ENCODE measurements at regions not wholly inside any gene's neighbourhood (a gene's known extent, or its start where the extent isn't known, plus 50 kb on each side); places are given as distances from the start of the nearest gene placed in this dataset.
"Not testable (repeated sequence)": the region's sequence is repeated elsewhere in the genome, so short reads cannot be mapped to it uniquely, and the experiment has no call there.

GRCh38 chr1:147103416-147104155 lies 68.7 kb downstream of the PRKAB2 start:
- H3K9ac ChIP-seq (replicated peaks; ENCODE audit: extremely low read depth, insufficient read depth, low read length); H3K4me3 ChIP-seq (replicated peaks in 1 of 3; ENCODE audit: insufficient read depth in 1 of 3, low read depth in 1 of 3, low read length in 3 of 3); dilution Hi-C loops (cut with MboI; ENCODE audit: extremely low pct_ligation_motif_present, low sequenced_read_pairs); BruUV-seq (replicated peaks); H4K20me1 ChIP-seq (replicated peaks; ENCODE audit: control insufficient read depth, extremely low read depth, insufficient read depth, low read length); intact Hi-C loops (cut with micrococcal nuclease); H3K9me3 ChIP-seq (replicated peaks; ENCODE audit: control insufficient read depth, insufficient read depth, low read length); CTCF ChIA-PET; H2AFZ ChIP-seq (ENCODE audit: low read depth, low read length); H3K36me3 ChIP-seq (ENCODE audit: control insufficient read depth in 2 of 2, extremely low read depth in 1 of 2, insufficient read depth in 2 of 2, low read length in 2 of 2); FAIRE-seq; DNase-seq (ENCODE audit: low read depth, low spot score); POLR2A ChIA-PET; H3K27me3 ChIP-seq (ENCODE audit: control insufficient read depth in 2 of 2, insufficient read depth in 2 of 2, low read length in 2 of 2); H3K27ac ChIP-seq (ENCODE audit: insufficient read depth, low read depth, low read length); H3K4me1 ChIP-seq (ENCODE audit: control insufficient read depth, extremely low read depth, insufficient read depth, low read length); H3K79me2 ChIP-seq (ENCODE audit: control insufficient read depth, insufficient read depth, low read length); H3K9me1 ChIP-seq (replicated peaks; ENCODE audit: control insufficient read depth, extremely low read depth, insufficient read depth, low read length); H3K4me2 ChIP-seq (ENCODE audit: insufficient read depth, low read length): not testable (repeated sequence)

GRCh38 chr1:147099192-147099591 lies 73.1 kb downstream of the PRKAB2 start:
- no peaks in the 10 kb centered on the region for H3K79me2 ChIP-seq (ENCODE audit: control insufficient read depth, insufficient read depth, low read length)
- dilution Hi-C loops (cut with MboI; ENCODE audit: extremely low pct_ligation_motif_present, low sequenced_read_pairs), result no loop called here
- no peak for TF ChIP-seq POLR2AphosphoS5 (IDR thresholded peaks at IDR 0.05; ENCODE audit: insufficient read depth, low read depth, low read length)
- H2AFZ ChIP-seq (ENCODE audit: low read depth, low read length), result no peak overlapping the region
- H3K27ac ChIP-seq (ENCODE audit: insufficient read depth, low read depth, low read length), result no peak overlapping the region
- H3K36me3 ChIP-seq (ENCODE audit: control insufficient read depth in 2 of 2, extremely low read depth in 1 of 2, insufficient read depth in 2 of 2, low read length in 2 of 2), result no peaks in the 10 kb centered on the region
- POLR2A ChIA-PET, result no interaction called here
- no TSS peak for BruUV-seq (replicated peaks)
- H3K4me3 ChIP-seq (replicated peaks in 1 of 3; ENCODE audit: insufficient read depth in 1 of 3, low read depth in 1 of 3, low read length in 3 of 3), result no peak overlapping the region
- peaks cover 3% of the 10 kb centered on the region in 2 experiments for H3K27me3 ChIP-seq (ENCODE audit: control insufficient read depth in 2 of 2, insufficient read depth in 2 of 2, low read length in 2 of 2)
- no peaks in the 10 kb centered on the region for H4K20me1 ChIP-seq (replicated peaks; ENCODE audit: control insufficient read depth, extremely low read depth, insufficient read depth, low read length)
- no peaks in the 10 kb centered on the region for H3K4me1 ChIP-seq (ENCODE audit: control insufficient read depth, extremely low read depth, insufficient read depth, low read length)
- FAIRE-seq, result peak; percentile 28
- no peak overlapping the region for H3K9ac ChIP-seq (replicated peaks; ENCODE audit: extremely low read depth, insufficient read depth, low read length)
- intact Hi-C loops (cut with micrococcal nuclease), result loop anchor here (2.0 kb wide), 1 partner anchor 74 kb away; the partner anchor contains the start of gene PRKAB2
- no peaks in the 10 kb centered on the region for H3K9me3 ChIP-seq (replicated peaks; ENCODE audit: control insufficient read depth, insufficient read depth, low read length)
- DNase-seq (ENCODE audit: low read depth, low spot score), result no peak
- CTCF ChIA-PET, result no interaction called here
- no peaks in the 10 kb centered on the region for H3K9me1 ChIP-seq (replicated peaks; ENCODE audit: control insufficient read depth, extremely low read depth, insufficient read depth, low read length)
- no peak overlapping the region for H3K4me2 ChIP-seq (ENCODE audit: insufficient read depth, low read length)
